C4-2B (cell line): ENCODE measurements at regions not wholly inside any gene's neighbourhood (a gene's known extent, or its start where the extent isn't known, plus 50 kb on each side); places are given as distances from the start of the nearest gene placed in this dataset.

Experiments
- CTCF ChIP-seq: fragments of 450-650 bp; conservative IDR thresholded peaks from 2 replicates; pipeline ENCODE4 v1.5.1; 2017; ENCODE audit warnings: mild to moderate bottlenecking
- ZFX ChIP-seq: fragments of 450-650 bp; IDR thresholded peaks from 2 replicates; pipeline ENCODE4 v1.6.1; 2017

- no peak for TF ChIP-seq CTCF
- no peak for TF ChIP-seq ZFX
Observed at GRCh38 chr2:176614930-176615329, 345.7 kb downstream of the MTX2 start.
